Fibroblast of gingiva (primary cell): ENCODE measurements at regions not wholly inside any gene's neighbourhood (a gene's known extent, or its start where the extent isn't known, plus 50 kb on each side); places are given as distances from the start of the nearest gene placed in this dataset.
"Not testable (repeated sequence)": the region's sequence is repeated elsewhere in the genome, so short reads cannot be mapped to it uniquely, and the experiment has no call there.

Experiments used
- DNase-seq: peaks from one replicate; pipeline ENCODE4 v3.0.0-alpha.2; 2011; ENCODE audit warnings: low read depth

DNA sequence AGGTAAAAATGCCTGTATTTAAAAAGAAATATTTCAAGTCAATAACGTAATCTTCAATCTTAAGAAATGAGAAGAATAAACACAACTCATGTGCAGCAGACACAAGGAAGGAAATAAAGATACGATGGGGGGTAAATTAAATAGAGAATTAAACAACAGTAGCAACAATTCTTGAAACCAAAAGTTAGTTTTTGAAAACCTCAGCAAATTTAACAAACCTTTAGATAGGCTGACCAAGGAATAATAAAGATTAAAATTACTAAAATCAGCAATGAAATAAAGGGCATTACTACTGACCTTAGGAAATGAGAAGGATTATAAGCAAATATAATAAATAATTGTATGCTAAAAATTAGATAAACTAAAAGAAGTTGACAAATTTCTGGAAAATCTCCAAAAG, 178.9 kb downstream of the RTP5 start:
- no peak for DNase-seq

DNA sequence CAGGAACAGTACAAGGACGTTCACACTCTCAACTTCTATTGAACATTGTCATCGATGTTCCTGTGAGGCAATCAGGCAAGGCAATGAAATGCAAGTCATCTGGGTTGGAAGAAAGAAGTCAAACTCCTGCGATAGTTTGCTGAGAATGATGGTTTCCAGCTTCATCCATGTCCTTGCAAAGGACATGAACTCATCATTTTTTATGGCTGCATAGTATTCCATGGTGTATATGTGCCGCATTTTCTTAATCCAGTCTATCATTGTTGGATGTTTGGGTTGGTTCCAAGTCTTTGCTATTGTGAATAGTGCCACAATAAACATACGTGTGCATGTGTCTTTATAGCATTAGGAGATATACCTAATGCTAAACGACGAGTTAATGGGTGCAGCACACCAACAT, 180.0 kb downstream of the RTP5 start:
- DNase-seq = not testable (repeated sequence)

DNA sequence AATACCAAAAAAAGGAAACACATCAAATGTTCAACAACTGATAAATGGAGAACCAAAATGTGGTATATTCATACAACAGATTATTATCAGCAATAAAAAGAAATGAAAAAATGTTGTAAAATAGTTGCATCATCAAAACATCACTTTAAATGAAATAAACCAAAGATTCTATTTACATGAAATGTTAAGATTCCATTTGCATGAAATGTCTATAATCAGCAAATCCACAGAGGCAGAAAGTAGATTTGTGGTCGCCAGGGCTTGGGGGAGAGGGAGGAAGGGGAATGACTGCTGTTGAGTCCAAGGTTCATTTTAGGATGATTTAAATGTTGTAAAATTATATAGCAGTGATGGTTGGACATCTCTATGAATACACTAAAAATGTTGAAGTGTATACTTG, 181.9 kb downstream of the RTP5 start:
- no peak for DNase-seq

- DNase-seq = no peak
These were observed 182.9 kb downstream of the RTP5 start for GRCh38 chr2:242052421-242052820.

- DNase-seq = no peak
These were observed 184.4 kb downstream of the RTP5 start for GRCh38 chr2:242053921-242054320.

DNA sequence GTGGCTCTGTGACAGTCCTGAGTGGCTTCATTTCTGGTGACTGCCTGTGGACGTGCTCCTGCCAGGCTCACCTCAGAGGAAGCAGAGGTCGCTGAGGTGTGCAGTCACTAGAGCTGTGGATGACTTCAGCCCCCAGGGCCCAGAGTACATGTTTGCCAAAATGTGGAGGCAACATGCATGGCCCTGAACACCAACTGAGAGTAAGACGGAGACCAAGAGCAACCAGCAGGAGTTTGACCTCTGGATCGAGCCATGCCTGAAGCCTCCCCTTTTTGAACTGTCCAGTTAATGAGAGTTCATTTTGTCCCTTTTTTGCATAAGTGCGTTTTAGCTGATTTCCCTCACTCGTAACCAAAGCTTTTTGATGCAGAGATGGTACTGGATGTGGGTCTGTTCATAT, 184.9 kb downstream of the RTP5 start:
- DNase-seq = no peak

DNA sequence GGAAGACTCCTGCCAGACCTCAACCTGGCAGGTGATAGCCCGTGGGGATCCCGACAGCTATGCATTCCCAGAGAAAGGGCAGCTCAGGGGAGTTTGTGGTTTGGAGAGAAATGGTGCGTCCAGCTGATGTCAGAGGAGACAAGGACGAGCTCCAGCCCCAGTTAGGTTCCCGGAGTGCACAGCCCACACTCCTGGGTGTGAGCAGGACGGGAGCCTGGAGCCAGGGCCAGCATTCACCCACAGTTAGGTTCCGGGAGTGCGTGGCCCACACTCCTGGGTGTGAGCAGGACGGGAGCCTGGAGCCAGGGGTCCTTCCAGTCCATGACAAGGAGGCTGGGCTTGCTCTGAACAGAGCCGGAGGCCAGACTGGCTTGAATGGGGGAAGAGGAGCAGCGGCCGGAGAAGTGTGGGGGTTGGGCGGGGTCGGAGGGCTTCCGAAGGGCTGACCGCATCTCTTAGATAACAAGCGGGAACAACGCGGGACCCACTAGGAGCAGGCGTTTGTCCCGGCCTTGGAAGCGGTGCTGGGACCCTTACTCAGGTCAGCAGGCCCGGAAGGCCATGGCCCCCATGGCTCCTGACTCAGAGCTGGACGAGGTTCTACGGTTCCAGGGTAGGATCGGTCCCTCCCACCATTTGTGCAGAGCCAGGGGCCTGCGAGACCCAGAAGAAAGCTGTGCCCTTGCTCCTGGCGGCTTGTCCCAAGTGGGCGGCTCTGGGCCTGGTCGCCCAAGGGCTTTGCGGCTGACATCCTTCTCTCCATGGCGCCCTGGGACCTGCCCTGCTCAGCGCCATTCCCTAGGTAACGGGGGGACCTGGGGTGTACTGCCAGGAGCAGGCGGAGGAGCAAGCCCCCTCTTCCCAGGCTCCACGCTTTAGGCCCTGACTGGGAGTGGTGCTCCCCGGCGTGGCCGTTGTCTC, 185.6 kb downstream of the RTP5 start:
- no peak for DNase-seq

GRCh38 chr2:242056026-242056425, 186.5 kb downstream of the RTP5 start:
- no peak for DNase-seq

- no peak for DNase-seq
These were observed 187.3 kb downstream of the RTP5 start for GRCh38 chr2:242056785-242057184.

GRCh38 chr2:242057379-242058040, 188.0 kb downstream of the RTP5 start:
- no peak for DNase-seq

GRCh38 chr2:242058116-242058680, 188.7 kb downstream of the RTP5 start:
- DNase-seq = no peak

GRCh38 chr2:242059566-242059965, 190.0 kb downstream of the RTP5 start:
- DNase-seq = no peak

DNA sequence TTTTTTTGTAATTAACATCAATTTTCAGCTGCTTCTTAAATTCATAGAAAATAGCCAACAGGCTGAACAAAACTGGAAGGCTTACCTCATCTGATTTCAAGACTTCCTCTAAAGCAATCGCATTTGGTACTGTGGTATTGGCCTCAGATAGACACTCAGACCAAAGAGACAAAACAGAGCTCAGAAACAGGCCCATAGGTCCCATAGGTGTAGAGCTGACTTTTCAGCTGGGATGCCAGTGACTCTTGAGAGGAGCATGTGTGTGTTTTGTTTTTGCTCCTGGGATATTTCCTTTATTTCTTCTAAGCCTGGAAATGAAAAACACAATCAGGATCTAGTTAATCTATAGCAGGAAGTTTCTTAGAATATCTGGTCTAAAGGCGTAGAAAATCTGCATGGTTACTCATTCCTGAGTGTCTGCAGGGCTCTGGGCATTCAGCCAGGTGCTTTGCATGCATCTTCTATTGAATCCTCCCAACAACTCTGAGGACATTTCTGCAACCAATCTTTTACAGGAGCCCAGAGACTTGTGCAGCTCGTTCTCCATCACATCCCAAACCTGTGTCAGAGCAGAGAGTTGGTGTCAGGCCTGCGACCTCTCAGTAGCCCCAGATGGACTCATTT, 190.8 kb downstream of the RTP5 start:
- DNase-seq = peak; percentile 69

GRCh38 chr2:242061930-242062329, 192.4 kb downstream of the RTP5 start:
- not testable (repeated sequence) for DNase-seq

- no peak for DNase-seq
These were observed 193.9 kb downstream of the RTP5 start for GRCh38 chr2:242063436-242063835.

DNA sequence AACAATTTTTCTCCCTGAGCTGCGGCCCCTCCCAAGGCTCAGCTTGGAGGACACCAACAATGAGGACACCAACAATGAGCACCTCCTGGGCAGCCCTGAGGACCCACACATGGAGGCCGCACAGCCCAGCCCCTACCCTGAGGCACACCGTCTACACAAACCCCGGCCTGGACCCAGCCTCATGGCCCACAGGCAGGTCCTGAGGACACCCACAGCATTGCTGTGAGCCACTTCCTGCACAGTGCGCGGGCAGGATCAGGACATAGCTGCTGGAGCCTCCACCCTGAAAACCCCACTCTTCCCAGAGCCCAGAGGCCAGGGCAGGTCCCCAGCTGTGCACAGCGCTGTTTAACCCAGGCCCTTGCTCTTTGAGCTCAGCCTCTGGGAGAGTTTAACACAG, 194.3 kb downstream of the RTP5 start:
- no peak for DNase-seq

DNA sequence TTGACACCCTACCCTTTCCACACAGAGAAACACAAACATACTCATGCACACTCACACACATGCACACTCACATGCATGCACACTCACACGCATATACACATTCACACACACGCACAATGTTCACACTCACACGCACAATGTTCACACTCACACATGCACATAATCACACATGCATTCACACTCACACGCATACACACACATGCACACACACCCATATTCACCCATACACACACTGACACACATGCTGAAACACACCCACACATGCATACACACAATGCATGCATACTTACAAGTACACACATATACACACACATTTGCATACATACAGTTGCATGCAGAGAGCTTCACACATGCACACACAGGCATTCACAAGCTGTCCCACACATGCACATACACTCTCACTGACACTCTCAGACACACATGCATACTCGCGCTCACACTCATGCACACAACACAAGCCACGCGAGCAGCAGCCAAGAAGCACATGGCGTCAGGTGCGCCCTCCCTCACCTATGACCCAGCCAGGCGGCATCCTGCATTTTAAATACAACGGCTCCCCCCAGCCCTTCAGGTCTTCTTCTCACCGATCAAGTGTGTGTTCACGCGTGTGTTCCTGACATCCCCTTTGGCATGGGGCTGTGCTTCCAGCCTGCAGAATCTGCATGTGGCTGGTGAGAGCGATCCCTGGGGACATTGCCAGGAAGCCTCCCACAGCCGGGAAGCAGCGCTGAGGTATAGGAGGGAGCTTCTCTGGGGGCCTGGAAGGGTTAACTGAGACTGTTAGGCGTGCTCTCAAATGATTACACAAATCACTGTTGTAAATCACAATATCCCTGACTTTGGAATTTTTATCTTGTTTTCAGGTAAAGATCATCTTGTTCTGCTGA, 195.1 kb downstream of the RTP5 start:
- DNase-seq = no peak

GRCh38 chr2:242065426-242065825, 195.9 kb downstream of the RTP5 start:
- DNase-seq = no peak

- DNase-seq = no peak
These were observed 199.5 kb downstream of the RTP5 start for GRCh38 chr2:242069018-242069417.

DNA sequence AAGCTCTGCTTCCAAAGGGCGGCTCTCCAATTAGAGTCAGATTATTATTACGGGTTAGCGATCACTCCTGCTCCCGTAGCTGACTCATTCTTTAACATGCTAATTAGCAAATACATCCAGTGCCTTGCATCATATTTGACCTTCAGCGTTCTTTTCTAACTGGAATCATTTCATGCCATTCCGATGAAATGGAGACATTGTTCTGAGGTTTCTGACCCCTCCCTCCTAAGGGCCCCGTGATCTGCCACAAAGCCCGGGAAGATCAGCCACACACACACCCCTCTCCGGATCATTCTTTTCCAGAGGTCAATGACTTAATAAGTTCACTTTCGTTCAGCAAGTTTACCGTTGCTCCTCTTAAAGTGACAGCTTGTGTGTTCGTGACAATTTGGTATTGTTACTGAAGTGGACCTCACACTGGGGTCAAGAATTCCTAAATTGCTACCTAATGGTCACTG, 200.4 kb downstream of the RTP5 start:
- peak; percentile 78 for DNase-seq

- not testable (repeated sequence) for DNase-seq
These were observed 201.2 kb downstream of the RTP5 start for GRCh38 chr2:242070726-242071125.
